ENCODE measurements at regions not wholly inside any gene's neighbourhood (a gene's known extent, or its start where the extent isn't known, plus 50 kb on each side); places are given as distances from the start of the nearest gene placed in this dataset.

DNA sequence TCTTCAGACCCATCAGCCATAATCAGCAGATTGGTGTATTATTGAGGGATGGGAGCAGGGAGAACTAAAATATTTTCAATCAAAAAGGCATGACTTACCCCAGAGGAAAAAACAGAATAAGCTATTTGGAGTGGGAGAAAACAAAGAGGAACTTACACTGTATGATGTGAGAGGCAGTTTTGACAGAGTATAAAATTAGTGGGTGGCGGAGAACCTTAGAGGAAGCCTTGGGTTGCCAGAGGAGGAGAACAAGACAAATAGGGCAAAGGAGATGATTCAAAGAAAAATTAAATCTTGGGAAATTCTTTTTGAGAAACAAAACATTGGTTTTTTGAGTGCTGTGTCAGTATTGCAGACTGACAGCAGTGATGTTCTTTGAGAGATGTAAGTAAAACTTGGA, 285.0 kb downstream of the C11orf87 start:
- dilution Hi-C loops (cut with MboI; ENCODE audit: extremely low pct_ligation_motif_present, low sequenced_read_pairs): no loop called here
- Histone ChIP-seq H3K9ac (ENCODE audit: control insufficient read depth, extremely low read depth, insufficient read depth, low read length) (no peak overlapping the region), H3K79me2 (ENCODE audit: control insufficient read depth, insufficient read depth, low read length) (no peaks in the 10 kb centered on the region), H4K20me1 (ENCODE audit: control insufficient read depth, extremely low read depth, insufficient read depth, low read length) (no peaks in the 10 kb centered on the region), H3K9me3 (ENCODE audit: control insufficient read depth, low read depth, low read length) (no peaks in the 10 kb centered on the region), H3K27ac (ENCODE audit: control insufficient read depth, insufficient read depth, low read length) (no peak overlapping the region), H3K4me3 (ENCODE audit: control insufficient read depth in 2 of 3, extremely low read depth in 1 of 3, insufficient read depth in 2 of 3, low read depth in 1 of 3, low read length in 3 of 3) (no peak overlapping the region), H3K36me3 (ENCODE audit: control insufficient read depth in 2 of 2, extremely low read depth in 1 of 2, insufficient read depth in 2 of 2, low read length in 2 of 2) (no peaks in the 10 kb centered on the region), H3K9me1 (ENCODE audit: control insufficient read depth, extremely low read depth, insufficient read depth, low read length) (no peaks in the 10 kb centered on the region), H2AFZ (ENCODE audit: control insufficient read depth, low read length) (no peak overlapping the region), H3K4me1 (ENCODE audit: control insufficient read depth, extremely low read depth, insufficient read depth, low read length) (no peaks in the 10 kb centered on the region), H3K4me2 (ENCODE audit: control insufficient read depth, extremely low read depth, insufficient read depth, low read depth, low read length) (no peak overlapping the region), H3K27me3 (ENCODE audit: control insufficient read depth, extremely low read depth, insufficient read depth, low read length) (peaks cover 5% of the 10 kb centered on the region)
- TF ChIP-seq, protein P1, sequence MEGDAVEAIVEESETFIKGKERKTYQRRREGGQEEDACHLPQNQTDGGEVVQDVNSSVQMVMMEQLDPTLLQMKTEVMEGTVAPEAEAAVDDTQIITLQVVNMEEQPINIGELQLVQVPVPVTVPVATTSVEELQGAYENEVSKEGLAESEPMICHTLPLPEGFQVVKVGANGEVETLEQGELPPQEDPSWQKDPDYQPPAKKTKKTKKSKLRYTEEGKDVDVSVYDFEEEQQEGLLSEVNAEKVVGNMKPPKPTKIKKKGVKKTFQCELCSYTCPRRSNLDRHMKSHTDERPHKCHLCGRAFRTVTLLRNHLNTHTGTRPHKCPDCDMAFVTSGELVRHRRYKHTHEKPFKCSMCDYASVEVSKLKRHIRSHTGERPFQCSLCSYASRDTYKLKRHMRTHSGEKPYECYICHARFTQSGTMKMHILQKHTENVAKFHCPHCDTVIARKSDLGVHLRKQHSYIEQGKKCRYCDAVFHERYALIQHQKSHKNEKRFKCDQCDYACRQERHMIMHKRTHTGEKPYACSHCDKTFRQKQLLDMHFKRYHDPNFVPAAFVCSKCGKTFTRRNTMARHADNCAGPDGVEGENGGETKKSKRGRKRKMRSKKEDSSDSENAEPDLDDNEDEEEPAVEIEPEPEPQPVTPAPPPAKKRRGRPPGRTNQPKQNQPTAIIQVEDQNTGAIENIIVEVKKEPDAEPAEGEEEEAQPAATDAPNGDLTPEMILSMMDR (optimal IDR thresholded peaks at IDR 0.05 in 1 of 3, IDR thresholded peaks at IDR 0.05 in 1 of 3, conservative IDR thresholded peaks at IDR 0.05 in 1 of 3; ENCODE audit: extremely low read depth in 1 of 3, insufficient read depth in 2 of 3, low read length in 3 of 3): no peak
- TF ChIP-seq EZH2 (IDR thresholded peaks at IDR 0.05; ENCODE audit: low read length): no peak
- DNase-seq (ENCODE audit: low read depth, low spot score) (no peak), FAIRE-seq (no peak)

DNA sequence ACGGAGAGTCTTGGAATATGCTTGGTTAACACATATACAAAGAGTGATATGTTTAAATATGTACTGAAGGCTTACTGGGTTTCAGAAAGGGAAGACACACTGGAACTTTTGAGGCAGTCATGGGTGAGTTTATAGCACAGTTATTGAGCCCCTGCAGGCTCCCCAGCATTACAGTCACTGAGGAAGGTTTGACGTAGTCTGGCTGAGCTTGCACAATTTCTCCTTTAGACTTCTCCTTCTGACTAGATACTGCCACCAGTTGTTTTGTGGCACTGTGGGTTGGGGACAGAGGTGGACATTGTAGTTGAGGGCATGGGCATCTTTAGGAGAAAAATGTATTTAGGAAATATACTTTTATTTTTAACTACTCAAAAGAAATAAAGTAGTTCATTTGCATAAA, 285.4 kb downstream of the C11orf87 start:
- H3K4me2 ChIP-seq (ENCODE audit: control insufficient read depth, extremely low read depth, insufficient read depth, low read depth, low read length): no peak overlapping the region
- no peak overlapping the region for H3K27ac ChIP-seq (ENCODE audit: control insufficient read depth, insufficient read depth, low read length)
- no peaks in the 10 kb centered on the region for H3K9me3 ChIP-seq (ENCODE audit: control insufficient read depth, low read depth, low read length)
- no peaks in the 10 kb centered on the region for H4K20me1 ChIP-seq (ENCODE audit: control insufficient read depth, extremely low read depth, insufficient read depth, low read length)
- no peaks in the 10 kb centered on the region for H3K9me1 ChIP-seq (ENCODE audit: control insufficient read depth, extremely low read depth, insufficient read depth, low read length)
- dilution Hi-C loops (cut with MboI; ENCODE audit: extremely low pct_ligation_motif_present, low sequenced_read_pairs): no loop called here
- no peaks in the 10 kb centered on the region for H3K36me3 ChIP-seq (ENCODE audit: control insufficient read depth in 2 of 2, extremely low read depth in 1 of 2, insufficient read depth in 2 of 2, low read length in 2 of 2)
- no peak overlapping the region for H3K4me3 ChIP-seq (ENCODE audit: control insufficient read depth in 2 of 3, extremely low read depth in 1 of 3, insufficient read depth in 2 of 3, low read depth in 1 of 3, low read length in 3 of 3)
- no peak overlapping the region for H3K9ac ChIP-seq (ENCODE audit: control insufficient read depth, extremely low read depth, insufficient read depth, low read length)
- FAIRE-seq (no peak), DNase-seq (ENCODE audit: low read depth, low spot score) (no peak)
- no peaks in the 10 kb centered on the region for H3K79me2 ChIP-seq (ENCODE audit: control insufficient read depth, insufficient read depth, low read length)
- H2AFZ ChIP-seq (ENCODE audit: control insufficient read depth, low read length): no peak overlapping the region
- TF ChIP-seq EZH2 (IDR thresholded peaks at IDR 0.05; ENCODE audit: low read length): no peak
- TF ChIP-seq, protein P1 (optimal IDR thresholded peaks at IDR 0.05 in 1 of 3, IDR thresholded peaks at IDR 0.05 in 1 of 3, conservative IDR thresholded peaks at IDR 0.05 in 1 of 3; ENCODE audit: extremely low read depth in 1 of 3, insufficient read depth in 2 of 3, low read length in 3 of 3): no peak
- H3K27me3 ChIP-seq (ENCODE audit: control insufficient read depth, extremely low read depth, insufficient read depth, low read length): peaks cover 5% of the 10 kb centered on the region
- no peaks in the 10 kb centered on the region for H3K4me1 ChIP-seq (ENCODE audit: control insufficient read depth, extremely low read depth, insufficient read depth, low read length)
